ENCODE measurements at regions not wholly inside any gene's neighbourhood (a gene's known extent, or its start where the extent isn't known, plus 50 kb on each side); places are given as distances from the start of the nearest gene placed in this dataset.

DNA sequence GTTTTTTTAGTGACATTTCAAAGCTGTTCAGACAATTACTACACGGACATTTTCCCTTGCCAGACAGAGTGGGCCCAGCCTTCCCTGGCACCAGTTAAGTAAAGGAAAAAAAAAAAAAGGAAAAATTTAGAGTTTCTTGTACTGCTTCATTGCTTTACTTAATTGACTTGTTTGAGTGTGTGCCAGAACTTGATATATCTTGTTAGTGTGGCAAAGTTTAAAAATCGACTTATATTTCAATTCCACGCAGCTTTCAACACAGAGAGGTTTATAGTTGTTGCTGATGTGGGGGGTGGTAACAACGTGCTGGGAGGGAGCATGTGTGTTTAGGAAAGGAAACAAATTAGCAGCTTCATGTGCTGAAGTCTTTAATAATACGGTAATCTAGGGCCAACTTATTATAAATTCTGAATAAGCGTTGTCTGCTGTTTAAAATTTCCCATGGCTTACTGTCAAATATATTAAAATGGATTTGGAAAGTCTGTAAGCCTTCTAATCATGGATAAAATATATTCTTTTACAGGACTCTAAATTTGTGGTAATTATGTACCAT is 1104.6 kb downstream of the SORCS3 start:
- Mint-ChIP-seq H3K9me3 (ENCODE audit: unreplicated experiment) (no peaks in the 10 kb centered on the region), H3K36me3 (ENCODE audit: insufficient read depth, unreplicated experiment) (no peaks in the 10 kb centered on the region), H3K27ac (ENCODE audit: unreplicated experiment) (no peak overlapping the region), H3K27me3 (ENCODE audit: insufficient read depth, unreplicated experiment) (no peaks in the 10 kb centered on the region), H3K4me3 (ENCODE audit: unreplicated experiment) (no peak overlapping the region), H3K4me1 (ENCODE audit: low read depth, unreplicated experiment) (no peaks in the 10 kb centered on the region)
- no peak for DNase-seq
- Histone ChIP-seq H3K4me1 (no peaks in the 10 kb centered on the region), H3K36me3 (ENCODE audit: control insufficient read depth, insufficient read depth, low read length) (no peaks in the 10 kb centered on the region), H3K27me3 (replicated peaks; ENCODE audit: control insufficient read depth, insufficient read depth, low read length) (no peaks in the 10 kb centered on the region), H3K4me3 (ENCODE audit: low read depth, low read length) (no peak overlapping the region), H3K9me3 (0 out of 2 replicates have a peak, but pooled peaks cover 4% of the 10 kb centered on the region)
- TF ChIP-seq, protein P1, sequence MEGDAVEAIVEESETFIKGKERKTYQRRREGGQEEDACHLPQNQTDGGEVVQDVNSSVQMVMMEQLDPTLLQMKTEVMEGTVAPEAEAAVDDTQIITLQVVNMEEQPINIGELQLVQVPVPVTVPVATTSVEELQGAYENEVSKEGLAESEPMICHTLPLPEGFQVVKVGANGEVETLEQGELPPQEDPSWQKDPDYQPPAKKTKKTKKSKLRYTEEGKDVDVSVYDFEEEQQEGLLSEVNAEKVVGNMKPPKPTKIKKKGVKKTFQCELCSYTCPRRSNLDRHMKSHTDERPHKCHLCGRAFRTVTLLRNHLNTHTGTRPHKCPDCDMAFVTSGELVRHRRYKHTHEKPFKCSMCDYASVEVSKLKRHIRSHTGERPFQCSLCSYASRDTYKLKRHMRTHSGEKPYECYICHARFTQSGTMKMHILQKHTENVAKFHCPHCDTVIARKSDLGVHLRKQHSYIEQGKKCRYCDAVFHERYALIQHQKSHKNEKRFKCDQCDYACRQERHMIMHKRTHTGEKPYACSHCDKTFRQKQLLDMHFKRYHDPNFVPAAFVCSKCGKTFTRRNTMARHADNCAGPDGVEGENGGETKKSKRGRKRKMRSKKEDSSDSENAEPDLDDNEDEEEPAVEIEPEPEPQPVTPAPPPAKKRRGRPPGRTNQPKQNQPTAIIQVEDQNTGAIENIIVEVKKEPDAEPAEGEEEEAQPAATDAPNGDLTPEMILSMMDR (IDR thresholded peaks at IDR 0.05; ENCODE audit: insufficient read depth in 1 of 2, low read depth in 1 of 2, low read length in 1 of 2, severe bottlenecking in 1 of 2, unreplicated experiment in 1 of 2), result no peak
- intact Hi-C loops (cut with micrococcal nuclease; ENCODE audit: unreplicated experiment), result no loop called here
- CTCF ChIA-PET, result no interaction called here
- no TSS peak for BruUV-seq (replicated peaks)
- POLR2A ChIA-PET, result no interaction called here

DNA sequence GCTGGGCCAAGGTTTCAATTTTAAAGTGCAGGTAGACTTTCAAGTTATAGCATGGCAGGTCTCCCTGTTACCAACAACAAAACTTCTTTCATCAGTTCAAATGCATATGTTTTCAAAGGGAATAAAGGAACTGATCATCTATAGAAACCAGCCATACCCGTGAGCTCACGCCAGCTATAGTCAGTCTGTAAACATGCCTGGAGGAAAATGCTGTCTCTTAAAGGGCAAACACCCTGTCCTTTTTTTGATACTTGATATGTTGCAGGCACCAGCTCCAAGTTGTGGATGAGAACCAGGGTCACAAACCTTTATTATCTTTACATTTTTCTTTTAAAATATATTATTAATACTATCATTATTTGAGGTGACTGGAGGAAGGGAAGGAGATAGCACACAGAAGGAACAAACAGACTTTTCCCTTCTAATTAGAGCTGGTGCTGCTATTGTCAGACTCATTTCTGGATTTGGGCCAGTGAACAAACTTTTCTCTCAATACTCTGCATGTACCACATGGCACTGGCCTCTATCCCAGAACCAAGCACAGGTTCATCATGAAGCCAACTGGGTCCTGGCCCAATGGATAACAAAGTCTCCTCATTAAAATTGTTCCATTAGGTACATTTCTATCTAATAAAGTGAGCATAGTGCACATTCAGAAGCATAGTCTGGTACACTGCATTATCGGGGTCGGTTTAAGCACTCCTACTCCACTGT is 1102.4 kb downstream of the SORCS3 start:
- intact Hi-C loops (cut with micrococcal nuclease; ENCODE audit: unreplicated experiment), result no loop called here
- Mint-ChIP-seq H3K9me3 (ENCODE audit: unreplicated experiment) (no peaks in the 10 kb centered on the region), H3K4me3 (ENCODE audit: unreplicated experiment) (no peak overlapping the region), H3K27me3 (ENCODE audit: insufficient read depth, unreplicated experiment) (no peaks in the 10 kb centered on the region), H3K27ac (ENCODE audit: unreplicated experiment) (no peak overlapping the region), H3K36me3 (ENCODE audit: insufficient read depth, unreplicated experiment) (no peaks in the 10 kb centered on the region), H3K4me1 (ENCODE audit: low read depth, unreplicated experiment) (no peaks in the 10 kb centered on the region)
- ChIA-PET CTCF (interaction anchor here (0.6 kb wide), 1 partner anchor 8 kb away, joined by 3 read pairs; no protein-coding TSS in a partner anchor), POLR2A (no interaction called here)
- TF ChIP-seq, protein P1 (IDR thresholded peaks at IDR 0.05; ENCODE audit: insufficient read depth in 1 of 2, low read depth in 1 of 2, low read length in 1 of 2, severe bottlenecking in 1 of 2, unreplicated experiment in 1 of 2), result no peak
- no peak overlapping the region for H3K4me3 ChIP-seq (ENCODE audit: low read depth, low read length)
- DNase-seq, result no peak
- H3K27me3 ChIP-seq (replicated peaks; ENCODE audit: control insufficient read depth, insufficient read depth, low read length), result no peaks in the 10 kb centered on the region
- no peaks in the 10 kb centered on the region for H3K4me1 ChIP-seq
- no TSS peak for BruUV-seq (replicated peaks)
- H3K36me3 ChIP-seq (ENCODE audit: control insufficient read depth, insufficient read depth, low read length), result no peaks in the 10 kb centered on the region
- H3K9me3 ChIP-seq, result no peaks in the 10 kb centered on the region

- no peaks in the 10 kb centered on the region for H3K4me1 Mint-ChIP-seq (ENCODE audit: low read depth, unreplicated experiment)
Observed at GRCh38 chr10:105742923-105743322, 1101.8 kb downstream of the SORCS3 start.

More at GRCh38 chr10:105742923-105743322, 1101.8 kb downstream of the SORCS3 start:
- no TSS peak for BruUV-seq (replicated peaks)
- H3K36me3 Mint-ChIP-seq (ENCODE audit: insufficient read depth, unreplicated experiment), result no peaks in the 10 kb centered on the region
- ChIA-PET CTCF (no interaction called here), POLR2A (no interaction called here)
- no peak for DNase-seq
- no peak overlapping the region for H3K27ac Mint-ChIP-seq (ENCODE audit: unreplicated experiment)
- TF ChIP-seq, protein P1 (IDR thresholded peaks at IDR 0.05; ENCODE audit: insufficient read depth in 1 of 2, low read depth in 1 of 2, low read length in 1 of 2, severe bottlenecking in 1 of 2, unreplicated experiment in 1 of 2), result no peak
- no peaks in the 10 kb centered on the region for H3K9me3 Mint-ChIP-seq (ENCODE audit: unreplicated experiment)
- H3K9me3 ChIP-seq, result no peaks in the 10 kb centered on the region
- H3K36me3 ChIP-seq (ENCODE audit: control insufficient read depth, insufficient read depth, low read length), result no peaks in the 10 kb centered on the region
- no peak overlapping the region for H3K4me3 Mint-ChIP-seq (ENCODE audit: unreplicated experiment)
- no peaks in the 10 kb centered on the region for H3K4me1 ChIP-seq
- no peak overlapping the region for H3K4me3 ChIP-seq (ENCODE audit: low read depth, low read length)
- intact Hi-C loops (cut with micrococcal nuclease; ENCODE audit: unreplicated experiment), result no loop called here
- no peaks in the 10 kb centered on the region for H3K27me3 ChIP-seq (replicated peaks; ENCODE audit: control insufficient read depth, insufficient read depth, low read length)
- H3K27me3 Mint-ChIP-seq (ENCODE audit: insufficient read depth, unreplicated experiment), result no peaks in the 10 kb centered on the region

All from Caco-2 (cell line).